ENCODE measurements at regions not wholly inside any gene's neighbourhood (a gene's known extent, or its start where the extent isn't known, plus 50 kb on each side); places are given as distances from the start of the nearest gene placed in this dataset.
"Not testable (repeated sequence)": the region's sequence is repeated elsewhere in the genome, so short reads cannot be mapped to it uniquely, and the experiment has no call there.

- Histone ChIP-seq H3K4me1 (ENCODE audit: insufficient read depth) (no peaks in the 10 kb centered on the region), H3K27ac (no peak overlapping the region), H3K9me3 (no peaks in the 10 kb centered on the region), H3K27me3 (no peaks in the 10 kb centered on the region), H3K4me3 (no peak overlapping the region), H3K36me3 (no peaks in the 10 kb centered on the region)
- no peak for DNase-seq
- intact Hi-C loops (cut with DNase I), result no loop called here
- TF ChIP-seq EP300 (IDR thresholded peaks at IDR 0.05), result no peak
- TF ChIP-seq, protein P1, sequence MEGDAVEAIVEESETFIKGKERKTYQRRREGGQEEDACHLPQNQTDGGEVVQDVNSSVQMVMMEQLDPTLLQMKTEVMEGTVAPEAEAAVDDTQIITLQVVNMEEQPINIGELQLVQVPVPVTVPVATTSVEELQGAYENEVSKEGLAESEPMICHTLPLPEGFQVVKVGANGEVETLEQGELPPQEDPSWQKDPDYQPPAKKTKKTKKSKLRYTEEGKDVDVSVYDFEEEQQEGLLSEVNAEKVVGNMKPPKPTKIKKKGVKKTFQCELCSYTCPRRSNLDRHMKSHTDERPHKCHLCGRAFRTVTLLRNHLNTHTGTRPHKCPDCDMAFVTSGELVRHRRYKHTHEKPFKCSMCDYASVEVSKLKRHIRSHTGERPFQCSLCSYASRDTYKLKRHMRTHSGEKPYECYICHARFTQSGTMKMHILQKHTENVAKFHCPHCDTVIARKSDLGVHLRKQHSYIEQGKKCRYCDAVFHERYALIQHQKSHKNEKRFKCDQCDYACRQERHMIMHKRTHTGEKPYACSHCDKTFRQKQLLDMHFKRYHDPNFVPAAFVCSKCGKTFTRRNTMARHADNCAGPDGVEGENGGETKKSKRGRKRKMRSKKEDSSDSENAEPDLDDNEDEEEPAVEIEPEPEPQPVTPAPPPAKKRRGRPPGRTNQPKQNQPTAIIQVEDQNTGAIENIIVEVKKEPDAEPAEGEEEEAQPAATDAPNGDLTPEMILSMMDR (IDR thresholded peaks at IDR 0.05), result no peak
- no peak for TF ChIP-seq POLR2A (IDR thresholded peaks at IDR 0.05)
Observed at GRCh38 chr10:10722422-10722821, 295.2 kb upstream of the CELF2 start.

GRCh38 chr10:10725196-10725595 is 292.5 kb upstream of the CELF2 start:
- H3K27ac ChIP-seq, result no peak overlapping the region
- no peak for DNase-seq
- WGBS, 3 donors, result 95 to 98% (median 97%) methylated on average over 5 of the region's 5 CpGs
- H3K27me3 ChIP-seq, result no peaks in the 10 kb centered on the region
- no peaks in the 10 kb centered on the region for H3K36me3 ChIP-seq
- no peak overlapping the region for H3K4me3 ChIP-seq
- no peaks in the 10 kb centered on the region for H3K9me3 ChIP-seq
- no peaks in the 10 kb centered on the region for H3K4me1 ChIP-seq (ENCODE audit: insufficient read depth)
- intact Hi-C loops (cut with DNase I), result no loop called here
- TF ChIP-seq POLR2A (IDR thresholded peaks at IDR 0.05) (no peak), EP300 (IDR thresholded peaks at IDR 0.05) (no peak)
- TF ChIP-seq, protein P1 (IDR thresholded peaks at IDR 0.05), result no peak

DNA sequence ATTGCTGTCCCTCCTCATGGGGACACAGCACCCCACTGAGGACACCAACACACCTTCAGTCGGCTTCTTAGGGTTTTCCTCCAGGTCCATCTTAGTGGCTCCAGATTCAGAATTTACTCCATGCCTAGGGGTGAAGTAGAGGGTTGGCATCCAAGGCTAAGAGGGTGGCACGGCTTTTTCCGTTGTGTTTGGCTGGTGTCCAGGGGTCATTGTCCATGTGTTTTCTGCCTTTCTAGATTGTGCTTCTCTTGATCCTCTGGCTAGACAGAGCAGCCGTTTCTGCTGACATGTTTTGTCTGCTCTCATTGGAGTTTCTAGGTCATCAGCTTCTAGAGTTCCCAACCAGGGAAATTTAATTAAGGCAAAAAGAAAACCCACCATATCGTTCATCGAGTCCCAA is 291.6 kb upstream of the CELF2 start:
- intact Hi-C loops (cut with DNase I), result no loop called here
- WGBS, 3 donors, result 55 to 75% (median 57%) methylated on average over 6 of the region's 6 CpGs
- H3K27me3 ChIP-seq, result no peaks in the 10 kb centered on the region

DNA sequence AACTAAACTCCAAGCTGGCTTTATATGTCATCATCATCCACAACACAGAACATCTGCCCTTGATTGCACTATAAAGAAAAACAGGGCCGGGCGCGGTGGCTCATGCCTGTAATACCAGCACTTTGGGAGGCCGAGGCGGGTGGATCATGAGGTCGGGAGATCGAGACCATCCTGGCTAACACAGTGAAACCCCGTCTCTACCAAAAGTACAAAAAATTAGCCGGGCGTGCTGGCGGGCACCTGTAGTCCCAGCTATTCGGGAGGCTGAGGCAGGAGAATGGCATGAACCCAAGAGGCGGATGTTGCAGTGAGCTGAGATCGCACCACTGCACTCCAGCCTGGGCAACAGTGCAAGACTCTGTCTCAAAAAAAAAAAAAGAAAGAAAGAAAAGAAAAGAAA is 290.3 kb upstream of the CELF2 start:
- not testable (repeated sequence) for H3K27ac ChIP-seq, DNase-seq, H3K4me3 ChIP-seq

More for the DNA sequence above, 291.6 kb upstream of the CELF2 start:
- Histone ChIP-seq H3K4me1 (ENCODE audit: insufficient read depth) (no peaks in the 10 kb centered on the region), H3K4me3 (no peak overlapping the region), H3K27ac (no peak overlapping the region), H3K36me3 (no peaks in the 10 kb centered on the region), H3K9me3 (no peaks in the 10 kb centered on the region)
- no peak for DNase-seq
- TF ChIP-seq POLR2A (IDR thresholded peaks at IDR 0.05), result no peak
- TF ChIP-seq EP300 (IDR thresholded peaks at IDR 0.05), result no peak
- TF ChIP-seq, protein P1 (IDR thresholded peaks at IDR 0.05), result no peak

GRCh38 chr10:10727812-10728211 is 289.9 kb upstream of the CELF2 start:
- Histone ChIP-seq H3K4me1 (ENCODE audit: insufficient read depth) (no peaks in the 10 kb centered on the region), H3K36me3 (no peaks in the 10 kb centered on the region), H3K27ac (no peak overlapping the region), H3K4me3 (no peak overlapping the region), H3K27me3 (no peaks in the 10 kb centered on the region), H3K9me3 (no peaks in the 10 kb centered on the region)
- no peak for TF ChIP-seq POLR2A (IDR thresholded peaks at IDR 0.05)
- TF ChIP-seq, protein P1 (IDR thresholded peaks at IDR 0.05), result no peak
- TF ChIP-seq EP300 (IDR thresholded peaks at IDR 0.05), result no peak
- 89 to 95% (median 92%) methylated on average over 5 of the region's 5 CpGs for WGBS, 3 donors
- no peak for DNase-seq
- intact Hi-C loops (cut with DNase I), result no loop called here

More for the DNA sequence above, 290.3 kb upstream of the CELF2 start:
- H3K9me3 ChIP-seq; intact Hi-C loops (cut with DNase I); H3K27me3 ChIP-seq; H3K4me1 ChIP-seq (ENCODE audit: insufficient read depth); H3K36me3 ChIP-seq: not testable (repeated sequence)
- WGBS, 3 donors, result 97 to 98% (median 97%) methylated on average over 14 of the region's 14 CpGs
